ENCODE measurements at regions not wholly inside any gene's neighbourhood (a gene's known extent, or its start where the extent isn't known, plus 50 kb on each side); places are given as distances from the start of the nearest gene placed in this dataset.

- TF ChIP-seq CTCF (conservative IDR thresholded peaks at IDR 0.05) = no peak
- no peak for DNase-seq (ENCODE audit: low read depth, low spot score)
- H3K4me3 Mint-ChIP-seq = no peak overlapping the region
- no peaks in the 10 kb centered on the region for H3K9me3 Mint-ChIP-seq
- H3K4me1 Mint-ChIP-seq = no peaks in the 10 kb centered on the region
- no peak overlapping the region for H3K27ac Mint-ChIP-seq (ENCODE audit: unreplicated experiment)
- no peaks in the 10 kb centered on the region for H3K27me3 Mint-ChIP-seq (ENCODE audit: low read depth)
- H3K36me3 Mint-ChIP-seq (ENCODE audit: low read depth) = no peaks in the 10 kb centered on the region
Observed at GRCh38 chr4:115920637-115921036, 807.2 kb upstream of the NDST4 start.

GRCh38 chr4:115918149-115918548, 804.7 kb upstream of the NDST4 start:
- Mint-ChIP-seq H3K27ac (ENCODE audit: unreplicated experiment) (no peak overlapping the region), H3K9me3 (no peaks in the 10 kb centered on the region), H3K4me1 (no peaks in the 10 kb centered on the region), H3K36me3 (ENCODE audit: low read depth) (no peaks in the 10 kb centered on the region), H3K27me3 (ENCODE audit: low read depth) (no peaks in the 10 kb centered on the region), H3K4me3 (no peak overlapping the region)
- no peak for DNase-seq (ENCODE audit: low read depth, low spot score)
- no peak for TF ChIP-seq CTCF (conservative IDR thresholded peaks at IDR 0.05)

- H3K4me3 Mint-ChIP-seq = no peak overlapping the region
- no peaks in the 10 kb centered on the region for H3K4me1 Mint-ChIP-seq
- peak; percentile 42 for TF ChIP-seq CTCF (conservative IDR thresholded peaks at IDR 0.05)
- H3K9me3 Mint-ChIP-seq = peaks cover 10% of the 10 kb centered on the region
- H3K27me3 Mint-ChIP-seq (ENCODE audit: low read depth) = no peaks in the 10 kb centered on the region
- DNase-seq (ENCODE audit: low read depth, low spot score) = no peak
- H3K27ac Mint-ChIP-seq (ENCODE audit: unreplicated experiment) = no peak overlapping the region
- H3K36me3 Mint-ChIP-seq (ENCODE audit: low read depth) = peaks cover 6% of the 10 kb centered on the region
Observed at GRCh38 chr4:115906428-115906827, 793.0 kb upstream of the NDST4 start.

- Mint-ChIP-seq H3K27me3 (ENCODE audit: low read depth) (no peaks in the 10 kb centered on the region), H3K4me1 (no peaks in the 10 kb centered on the region), H3K27ac (ENCODE audit: unreplicated experiment) (no peak overlapping the region), H3K4me3 (no peak overlapping the region), H3K36me3 (ENCODE audit: low read depth) (no peaks in the 10 kb centered on the region), H3K9me3 (no peaks in the 10 kb centered on the region)
- TF ChIP-seq CTCF (conservative IDR thresholded peaks at IDR 0.05) = no peak
- DNase-seq (ENCODE audit: low read depth, low spot score) = no peak
Observed at GRCh38 chr4:115883847-115884246, 770.4 kb upstream of the NDST4 start.

- Mint-ChIP-seq H3K27ac (ENCODE audit: unreplicated experiment) (no peak overlapping the region), H3K9me3 (no peaks in the 10 kb centered on the region), H3K36me3 (ENCODE audit: low read depth) (no peaks in the 10 kb centered on the region), H3K4me1 (no peaks in the 10 kb centered on the region), H3K27me3 (ENCODE audit: low read depth) (no peaks in the 10 kb centered on the region), H3K4me3 (no peak overlapping the region)
- no peak for DNase-seq (ENCODE audit: low read depth, low spot score)
- TF ChIP-seq CTCF (conservative IDR thresholded peaks at IDR 0.05) = no peak
Observed at GRCh38 chr4:115883231-115883630, 769.8 kb upstream of the NDST4 start.

- H3K27me3 Mint-ChIP-seq (ENCODE audit: low read depth) = no peaks in the 10 kb centered on the region
- TF ChIP-seq CTCF (conservative IDR thresholded peaks at IDR 0.05) = no peak
Observed at GRCh38 chr4:115873048-115873447, 759.6 kb upstream of the NDST4 start.

More at GRCh38 chr4:115873048-115873447, 759.6 kb upstream of the NDST4 start:
- Mint-ChIP-seq H3K36me3 (ENCODE audit: low read depth) (no peaks in the 10 kb centered on the region), H3K4me3 (no peak overlapping the region), H3K4me1 (no peaks in the 10 kb centered on the region), H3K9me3 (peaks cover 3% of the 10 kb centered on the region), H3K27ac (ENCODE audit: unreplicated experiment) (no peak overlapping the region)
- no peak for DNase-seq (ENCODE audit: low read depth, low spot score)
